Muscle of leg (tissue), 3 donors: ENCODE measurements at regions not wholly inside any gene's neighbourhood (a gene's known extent, or its start where the extent isn't known, plus 50 kb on each side); places are given as distances from the start of the nearest gene placed in this dataset.

Experiments
- DNase-seq: peaks from one replicate; pipeline ENCODE4 v3.0.0; 2013
- H3K27ac ChIP-seq: one replicate; pipeline ENCODE4 v1.5.1; 2013; ENCODE audit warnings: mild to moderate bottlenecking, low read length, control low read depth
- H3K27me3 ChIP-seq: one replicate; pipeline ENCODE4 v1.6.1; 2013; ENCODE audit warnings: low read length; ENCODE audit not compliant: control insufficient read depth, insufficient read depth
- H3K36me3 ChIP-seq: one replicate; pipeline ENCODE4 v1.6.1; 2013; ENCODE audit warnings: low read length; ENCODE audit not compliant: control insufficient read depth, insufficient read depth
- H3K4me1 ChIP-seq: one replicate; pipeline ENCODE4 v1.6.1; 2013; ENCODE audit warnings: low read length; ENCODE audit not compliant: control insufficient read depth, insufficient read depth
- H3K4me3 ChIP-seq: one replicate; pipeline ENCODE4 v1.5.1; 2013; ENCODE audit warnings: low read length, control low read depth
- H3K9me3 ChIP-seq: replicated peaks from 2 replicates; pipeline ENCODE4 v1.6.1; 2013; ENCODE audit warnings: low read depth, low read length; ENCODE audit not compliant: control insufficient read depth
- WGBS: methylation state at CpG from one replicate; pipeline ENCODE4 v1.1.5; 2013; ENCODE audit warnings: missing lambda C conversion rate; ENCODE audit not compliant: insufficient coverage; 5-methylcytosine and 5-hydroxymethylcytosine counted together

DNA sequence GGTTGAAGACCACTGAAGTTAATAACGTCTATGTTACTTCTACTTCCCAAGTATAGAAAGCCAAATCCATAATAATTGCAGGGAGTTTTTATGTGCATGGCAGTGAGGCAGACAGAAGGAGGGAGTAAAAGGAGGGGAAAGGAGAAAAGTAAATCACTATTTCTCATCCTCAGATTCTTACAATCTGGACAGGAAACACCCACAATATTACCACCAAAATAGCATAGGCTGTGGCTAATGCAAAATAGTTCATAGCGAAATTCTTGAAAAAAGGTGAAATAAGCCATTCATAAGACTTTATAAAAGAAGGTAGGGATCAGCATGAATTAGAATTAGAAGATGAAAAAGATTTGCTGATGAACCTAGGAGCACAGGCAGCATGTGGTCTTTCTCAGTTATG is 128.1 kb downstream of the KCNJ2 start:
- no CpG with 5 or more reads among the region's 2 CpGs for WGBS
- H3K27ac ChIP-seq, result no peak overlapping the region
- H3K36me3 ChIP-seq, result no peaks in the 10 kb centered on the region
- peaks cover 2% of the 10 kb centered on the region for H3K9me3 ChIP-seq
- no peak overlapping the region for H3K4me3 ChIP-seq
- no peaks in the 10 kb centered on the region for H3K27me3 ChIP-seq
- no peak for DNase-seq
- H3K4me1 ChIP-seq, result no peaks in the 10 kb centered on the region

DNA sequence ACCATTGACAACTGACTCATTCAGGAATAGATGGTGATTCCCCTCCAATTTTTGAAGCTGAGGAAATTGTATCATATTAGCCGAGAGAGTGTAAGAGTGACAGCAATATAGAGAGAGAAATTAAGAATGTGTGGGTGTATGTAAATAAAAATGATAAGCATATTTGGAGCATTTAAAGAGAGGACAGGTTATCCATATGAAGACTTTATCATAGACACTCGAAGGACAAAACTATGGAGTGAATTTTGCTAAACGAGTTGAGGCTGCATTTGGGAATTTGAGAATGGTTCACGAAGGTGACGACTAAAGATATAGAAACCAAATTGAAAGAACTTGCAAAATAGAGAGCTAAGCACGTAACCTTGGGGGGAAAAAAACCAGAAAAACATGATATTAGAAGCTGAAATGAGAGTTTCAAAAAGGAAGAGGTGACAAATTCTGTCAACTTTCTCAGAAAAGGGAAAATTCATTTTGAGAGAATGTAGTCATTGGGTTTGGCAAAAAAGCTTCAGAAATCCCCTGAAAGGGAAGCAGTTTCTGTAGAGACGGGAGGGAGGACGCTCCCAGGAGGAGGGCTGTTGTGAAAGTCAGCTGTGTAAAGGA is 129.7 kb downstream of the KCNJ2 start:
- Histone ChIP-seq H3K4me3 (no peak overlapping the region), H3K36me3 (no peaks in the 10 kb centered on the region), H3K27ac (no peak overlapping the region), H3K4me1 (no peaks in the 10 kb centered on the region), H3K27me3 (no peaks in the 10 kb centered on the region), H3K9me3 (peaks cover 2% of the 10 kb centered on the region)
- DNase-seq, result no peak
- 93% methylated on average over 4 of the region's 8 CpGs for WGBS

DNA sequence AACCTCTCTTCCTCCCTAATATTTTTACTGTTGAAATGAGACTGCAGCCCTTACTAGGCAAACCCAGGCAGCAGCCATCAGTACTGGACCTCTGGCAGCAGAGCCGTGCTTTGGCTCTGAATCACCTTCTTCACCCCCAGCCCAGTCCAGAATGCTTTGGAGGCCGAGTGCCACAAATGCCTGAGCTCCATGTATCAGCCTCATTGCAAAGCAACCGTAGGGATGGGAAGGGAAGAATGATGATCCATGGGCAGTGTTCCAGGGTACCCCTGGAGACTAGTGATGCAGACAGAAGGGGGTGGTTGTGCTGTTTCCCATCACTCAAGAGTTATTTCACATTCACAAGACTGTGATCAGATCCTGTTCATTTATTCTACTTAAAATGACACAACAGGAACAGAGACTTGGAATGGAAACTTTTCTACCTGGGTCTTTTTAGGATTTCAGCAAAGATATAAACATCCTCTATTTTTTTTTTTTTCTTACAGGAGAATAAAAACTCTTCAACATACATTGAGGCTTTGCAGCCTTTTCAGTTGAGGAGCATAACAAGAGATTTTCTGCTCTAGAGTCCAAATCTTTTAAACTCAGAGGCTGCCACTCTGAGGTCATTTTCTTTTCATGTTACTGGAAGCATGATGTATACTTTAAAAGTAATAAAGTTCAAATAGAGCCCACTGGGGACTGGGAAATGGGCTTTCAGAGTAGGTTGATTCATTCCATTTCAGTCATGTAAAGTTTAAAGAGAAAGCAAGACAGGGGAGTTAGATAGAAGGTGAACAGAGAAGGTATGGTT is 138.3 kb downstream of the KCNJ2 start:
- Histone ChIP-seq H3K27ac (no peak overlapping the region), H3K4me3 (no peak overlapping the region), H3K4me1 (peaks cover 7% of the 10 kb centered on the region), H3K27me3 (no peaks in the 10 kb centered on the region), H3K9me3 (no peaks in the 10 kb centered on the region), H3K36me3 (no peaks in the 10 kb centered on the region)
- DNase-seq, result no peak
- no CpG with 5 or more reads among the region's 3 CpGs for WGBS

GRCh38 chr17:70308618-70309017 is 139.3 kb downstream of the KCNJ2 start:
- WGBS, result 78% methylated on average over 1 of the region's 2 CpGs
- H3K27ac ChIP-seq, result no peak overlapping the region

GRCh38 chr17:70310221-70310672 is 140.9 kb downstream of the KCNJ2 start:
- Histone ChIP-seq H3K27me3 (no peaks in the 10 kb centered on the region), H3K9me3 (no peaks in the 10 kb centered on the region), H3K27ac (no peak overlapping the region), H3K4me1 (peaks cover 10% of the 10 kb centered on the region), H3K4me3 (no peak overlapping the region), H3K36me3 (no peaks in the 10 kb centered on the region)
- DNase-seq, result peak; percentile 51
- WGBS, result 57% methylated on average over 2 of the region's 4 CpGs

More at GRCh38 chr17:70308618-70309017, 139.3 kb downstream of the KCNJ2 start:
- H3K27me3 ChIP-seq, result no peaks in the 10 kb centered on the region
- H3K9me3 ChIP-seq, result no peaks in the 10 kb centered on the region
- DNase-seq, result no peak
- no peaks in the 10 kb centered on the region for H3K36me3 ChIP-seq
- H3K4me1 ChIP-seq, result peaks cover 7% of the 10 kb centered on the region
- no peak overlapping the region for H3K4me3 ChIP-seq

- H3K9me3 ChIP-seq, result no peaks in the 10 kb centered on the region
- no peaks in the 10 kb centered on the region for H3K27me3 ChIP-seq
- no peaks in the 10 kb centered on the region for H3K36me3 ChIP-seq
- H3K4me3 ChIP-seq, result no peak overlapping the region
- WGBS, result no CpG with 5 or more reads among the region's 11 CpGs
- DNase-seq, result peak; percentile 69
- H3K4me1 ChIP-seq, result peaks cover 4% of the 10 kb centered on the region
- no peak overlapping the region for H3K27ac ChIP-seq
Measured at GRCh38 chr17:70313086-70313852, 143.9 kb downstream of the KCNJ2 start.

DNA sequence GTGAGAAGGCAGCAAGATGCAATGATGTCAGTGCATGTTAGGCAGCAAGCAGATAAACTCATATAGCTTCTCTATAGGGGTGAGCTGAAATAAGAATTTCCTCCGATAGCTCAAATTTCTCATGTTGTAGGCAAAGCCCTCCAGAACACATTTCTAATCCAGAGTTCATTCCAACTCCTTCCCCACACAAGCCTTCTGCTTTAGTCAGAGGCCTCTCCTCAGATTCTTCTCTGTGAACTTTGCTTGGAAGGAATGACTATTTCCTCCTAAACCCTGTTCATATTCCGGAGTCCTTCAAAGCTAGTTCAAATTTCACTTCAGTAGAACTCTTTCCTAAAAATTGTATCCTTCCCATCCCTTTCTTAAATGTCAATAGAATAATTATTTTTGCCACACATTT is 144.8 kb downstream of the KCNJ2 start:
- Histone ChIP-seq H3K9me3 (no peaks in the 10 kb centered on the region), H3K4me3 (no peak overlapping the region), H3K27me3 (no peaks in the 10 kb centered on the region), H3K27ac (peak overlapping the region; percentile 6), H3K4me1 (peaks cover 4% of the 10 kb centered on the region), H3K36me3 (no peaks in the 10 kb centered on the region)
- no peak for DNase-seq
- no CpG with 5 or more reads among the region's 2 CpGs for WGBS

- 73% methylated on average over 2 of the region's 6 CpGs for WGBS
- no peak for DNase-seq
- Histone ChIP-seq H3K4me1 (peaks cover 4% of the 10 kb centered on the region), H3K27me3 (no peaks in the 10 kb centered on the region), H3K36me3 (no peaks in the 10 kb centered on the region), H3K27ac (no peak overlapping the region), H3K4me3 (no peak overlapping the region), H3K9me3 (no peaks in the 10 kb centered on the region)
Measured at GRCh38 chr17:70314506-70314905, 145.2 kb downstream of the KCNJ2 start.

- no CpG with 5 or more reads among the region's 1 CpG for WGBS
- H3K4me3 ChIP-seq, result no peak overlapping the region
- H3K4me1 ChIP-seq, result peaks cover 4% of the 10 kb centered on the region
- DNase-seq, result peak; percentile 54
- H3K36me3 ChIP-seq, result no peaks in the 10 kb centered on the region
- no peak overlapping the region for H3K27ac ChIP-seq
- H3K9me3 ChIP-seq, result no peaks in the 10 kb centered on the region
- H3K27me3 ChIP-seq, result no peaks in the 10 kb centered on the region
Measured at GRCh38 chr17:70317421-70317820, 148.1 kb downstream of the KCNJ2 start.

DNA sequence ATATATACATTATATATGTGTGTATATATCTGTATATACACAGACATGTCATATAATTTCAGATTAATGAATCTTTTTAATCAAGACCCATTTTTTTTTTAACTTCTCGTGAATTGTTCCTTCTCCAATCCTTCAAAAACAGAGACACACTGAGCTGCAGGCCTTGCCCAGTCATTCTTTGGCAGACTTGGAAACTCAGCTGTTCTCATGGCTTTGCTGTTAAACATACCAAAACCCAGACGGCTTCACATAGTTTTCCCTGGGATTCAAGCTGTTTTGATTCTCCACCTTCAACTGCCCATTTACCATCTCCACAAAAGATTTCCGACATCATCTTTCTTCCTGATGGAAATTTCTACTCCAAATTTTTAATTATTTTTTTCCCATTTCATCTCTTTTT is 148.7 kb downstream of the KCNJ2 start:
- H3K4me3 ChIP-seq, result no peak overlapping the region
- no peaks in the 10 kb centered on the region for H3K27me3 ChIP-seq
- no peak overlapping the region for H3K27ac ChIP-seq
- DNase-seq, result peak; percentile 79
- 59% methylated on average over 3 of the region's 3 CpGs for WGBS
- H3K4me1 ChIP-seq, result peaks cover 4% of the 10 kb centered on the region
- no peaks in the 10 kb centered on the region for H3K9me3 ChIP-seq
- H3K36me3 ChIP-seq, result no peaks in the 10 kb centered on the region
